ENCODE measurements at regions not wholly inside any gene's neighbourhood (a gene's known extent, or its start where the extent isn't known, plus 50 kb on each side); places are given as distances from the start of the nearest gene placed in this dataset.

DNA sequence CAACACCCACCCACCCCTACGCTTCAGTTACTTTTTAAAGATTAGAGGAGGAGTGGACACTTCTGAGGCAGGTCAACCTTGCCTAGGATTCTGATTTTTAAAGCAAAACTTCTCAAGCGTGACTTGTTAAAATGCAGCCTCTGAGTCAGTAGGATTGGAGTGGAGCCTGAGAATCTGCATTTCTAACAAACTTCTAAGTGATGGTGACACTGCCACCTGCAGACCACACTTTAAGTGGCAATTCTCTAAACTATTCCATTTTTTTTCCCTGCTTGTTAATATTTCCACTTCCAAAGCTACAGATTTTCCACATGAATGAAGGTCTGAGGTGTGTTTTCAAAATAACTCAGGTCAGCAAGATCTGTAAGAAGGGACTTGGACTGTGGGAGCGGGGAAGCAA lies 171.1 kb upstream of the CCDC150 start:
- no peak for DNase-seq (ENCODE audit: low read depth)
- TF ChIP-seq, protein P1, sequence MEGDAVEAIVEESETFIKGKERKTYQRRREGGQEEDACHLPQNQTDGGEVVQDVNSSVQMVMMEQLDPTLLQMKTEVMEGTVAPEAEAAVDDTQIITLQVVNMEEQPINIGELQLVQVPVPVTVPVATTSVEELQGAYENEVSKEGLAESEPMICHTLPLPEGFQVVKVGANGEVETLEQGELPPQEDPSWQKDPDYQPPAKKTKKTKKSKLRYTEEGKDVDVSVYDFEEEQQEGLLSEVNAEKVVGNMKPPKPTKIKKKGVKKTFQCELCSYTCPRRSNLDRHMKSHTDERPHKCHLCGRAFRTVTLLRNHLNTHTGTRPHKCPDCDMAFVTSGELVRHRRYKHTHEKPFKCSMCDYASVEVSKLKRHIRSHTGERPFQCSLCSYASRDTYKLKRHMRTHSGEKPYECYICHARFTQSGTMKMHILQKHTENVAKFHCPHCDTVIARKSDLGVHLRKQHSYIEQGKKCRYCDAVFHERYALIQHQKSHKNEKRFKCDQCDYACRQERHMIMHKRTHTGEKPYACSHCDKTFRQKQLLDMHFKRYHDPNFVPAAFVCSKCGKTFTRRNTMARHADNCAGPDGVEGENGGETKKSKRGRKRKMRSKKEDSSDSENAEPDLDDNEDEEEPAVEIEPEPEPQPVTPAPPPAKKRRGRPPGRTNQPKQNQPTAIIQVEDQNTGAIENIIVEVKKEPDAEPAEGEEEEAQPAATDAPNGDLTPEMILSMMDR (IDR thresholded peaks at IDR 0.05; ENCODE audit: control insufficient read depth, extremely low read depth, insufficient read depth): peak; percentile 17; the same call in 1 of the 2 replicates
- H3K4me3 ChIP-seq (ENCODE audit: low read depth, low read length): no peak overlapping the region

DNA sequence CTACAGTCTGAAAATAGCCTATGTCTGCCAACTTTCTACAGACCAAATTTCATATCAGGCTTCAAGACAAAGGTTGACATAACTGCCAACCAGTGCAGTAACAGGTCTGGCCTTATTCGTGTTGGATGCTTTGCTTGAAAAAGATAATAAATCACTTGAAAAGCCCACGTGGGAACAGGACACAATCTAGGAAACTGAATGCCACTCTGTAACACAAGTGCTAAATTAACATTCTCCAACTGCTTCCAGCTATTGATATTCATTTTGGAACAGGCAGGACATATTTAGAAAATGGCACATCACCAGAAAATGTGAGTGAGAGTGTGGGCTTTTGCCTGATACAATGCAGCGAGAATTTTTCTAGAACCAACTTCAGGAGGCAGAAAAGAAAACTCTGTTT lies 165.9 kb upstream of the CCDC150 start:
- H3K4me3 ChIP-seq (ENCODE audit: low read depth, low read length): no peak overlapping the region
- TF ChIP-seq, protein P1 (IDR thresholded peaks at IDR 0.05; ENCODE audit: control insufficient read depth, extremely low read depth, insufficient read depth): no peak
- DNase-seq (ENCODE audit: low read depth): no peak

DNA sequence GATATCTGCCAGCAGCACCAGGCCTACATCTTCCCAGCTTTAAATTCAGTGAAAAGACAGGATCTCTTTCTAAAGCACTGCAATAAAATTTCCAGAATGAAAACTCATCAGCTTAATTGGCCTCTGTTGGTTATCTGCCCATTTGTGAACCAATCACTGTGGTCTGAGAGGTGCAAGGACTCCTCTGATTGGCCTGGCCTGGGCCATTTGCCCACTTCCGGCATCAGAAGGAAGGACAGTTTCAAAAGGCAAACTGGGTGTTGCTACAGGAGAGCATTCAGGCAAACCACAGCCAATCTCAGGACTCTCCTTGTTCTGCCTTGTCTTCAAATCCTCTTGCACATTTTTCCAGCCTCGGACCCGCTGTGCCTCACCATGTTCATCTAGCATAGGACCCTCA lies 163.9 kb upstream of the CCDC150 start:
- no peak for DNase-seq (ENCODE audit: low read depth)
- TF ChIP-seq, protein P1 (IDR thresholded peaks at IDR 0.05; ENCODE audit: control insufficient read depth, extremely low read depth, insufficient read depth): no peak
- no peak overlapping the region for H3K4me3 ChIP-seq (ENCODE audit: low read depth, low read length)

DNA sequence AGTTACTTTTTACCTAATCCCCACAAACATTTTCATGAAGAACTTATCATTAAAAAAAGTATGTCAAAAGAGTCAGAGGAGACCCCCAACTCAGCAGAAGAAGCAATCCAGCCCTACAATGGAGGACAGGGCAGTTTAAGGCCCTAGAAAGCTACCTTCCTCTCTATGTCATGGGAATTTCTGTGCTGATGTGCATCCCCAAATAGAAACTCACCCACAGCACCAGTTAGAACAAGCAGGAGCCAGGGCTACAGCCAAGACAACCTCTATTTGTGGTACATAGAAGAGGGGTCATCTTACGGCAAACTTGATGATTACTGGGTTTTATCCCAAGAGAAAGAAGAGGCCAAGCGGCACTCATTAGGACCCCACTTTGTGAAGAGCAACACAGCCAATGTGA lies 160.9 kb upstream of the CCDC150 start:
- no peak overlapping the region for H3K4me3 ChIP-seq (ENCODE audit: low read depth, low read length)
- TF ChIP-seq, protein P1 (IDR thresholded peaks at IDR 0.05; ENCODE audit: control insufficient read depth, extremely low read depth, insufficient read depth): no peak
- no peak for DNase-seq (ENCODE audit: low read depth)

DNA sequence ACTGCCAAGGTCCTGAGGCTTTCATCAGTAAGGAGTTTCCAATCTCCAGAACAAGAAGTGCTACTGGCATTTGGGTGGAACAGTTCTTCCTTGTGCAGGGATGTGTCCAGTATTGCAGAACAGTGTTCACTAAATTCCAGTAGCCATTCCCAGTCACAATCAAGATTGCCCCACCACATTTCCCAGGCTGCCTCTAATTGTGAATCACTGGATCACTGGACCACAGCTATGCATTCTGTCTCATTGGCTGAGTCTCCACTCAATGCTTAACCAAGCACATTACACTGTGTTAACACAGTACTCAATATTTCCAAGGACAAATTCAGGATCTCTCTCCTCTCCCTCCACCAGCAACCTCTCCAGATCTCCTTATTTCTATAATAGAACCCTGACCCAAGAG lies 160.2 kb upstream of the CCDC150 start:
- TF ChIP-seq, protein P1 (IDR thresholded peaks at IDR 0.05; ENCODE audit: control insufficient read depth, extremely low read depth, insufficient read depth): no peak

DNA sequence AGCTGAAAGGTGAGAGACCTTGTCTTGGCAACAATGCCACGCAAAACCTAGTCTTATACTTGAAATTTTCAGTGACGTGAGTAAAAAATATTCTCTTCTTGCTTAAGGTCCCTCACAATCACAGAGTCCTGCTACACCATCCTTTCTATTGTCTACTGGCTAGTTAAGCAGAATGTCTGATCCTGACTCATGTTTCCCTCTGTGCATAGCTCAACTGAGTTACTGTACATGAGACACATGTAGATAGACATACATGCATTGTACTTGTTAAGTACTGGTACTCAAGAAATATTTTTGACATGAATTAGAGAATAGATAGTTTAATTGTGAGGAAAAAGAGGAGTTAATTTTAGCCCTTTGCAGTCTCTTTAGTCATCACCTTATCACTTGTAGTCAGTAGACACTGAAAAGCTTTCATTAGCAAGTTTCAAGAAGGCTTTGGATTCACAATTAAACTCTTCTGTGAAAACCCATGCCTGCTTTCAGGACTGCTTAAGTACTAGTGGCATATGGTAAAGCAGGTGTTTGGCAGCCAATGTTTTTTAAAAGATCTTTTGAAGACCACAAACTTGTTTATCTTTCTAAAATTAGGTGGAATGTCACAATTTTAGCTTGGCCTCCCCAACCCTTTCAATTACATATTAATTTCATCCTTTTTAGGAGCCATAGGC lies 158.7 kb upstream of the CCDC150 start:
- no peak for DNase-seq (ENCODE audit: low read depth)
- TF ChIP-seq, protein P1 (IDR thresholded peaks at IDR 0.05; ENCODE audit: control insufficient read depth, extremely low read depth, insufficient read depth): no peak
- H3K4me3 ChIP-seq (ENCODE audit: low read depth, low read length): no peak overlapping the region

More for the DNA sequence above, 160.2 kb upstream of the CCDC150 start:
- DNase-seq (ENCODE audit: low read depth): no peak
- no peak overlapping the region for H3K4me3 ChIP-seq (ENCODE audit: low read depth, low read length)

DNA sequence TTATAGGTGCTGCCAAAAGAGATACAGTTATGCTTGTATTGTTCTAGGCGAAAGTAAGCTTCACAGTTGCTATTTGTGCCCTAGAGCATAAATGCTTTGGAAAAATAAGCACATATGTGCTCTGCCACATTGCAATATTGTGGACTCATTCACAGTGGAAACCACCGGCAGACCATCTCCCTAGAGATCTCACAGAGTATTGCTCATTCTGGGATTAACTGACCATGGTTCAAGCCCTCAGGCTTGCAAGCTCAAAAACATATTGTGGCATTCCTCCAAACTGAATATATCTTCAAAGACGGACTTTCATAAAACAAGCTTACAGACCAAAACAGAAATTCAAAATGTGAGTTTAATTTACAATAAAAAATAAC lies 158.2 kb upstream of the CCDC150 start:
- TF ChIP-seq, protein P1 (IDR thresholded peaks at IDR 0.05; ENCODE audit: control insufficient read depth, extremely low read depth, insufficient read depth): no peak
- no peak for DNase-seq (ENCODE audit: low read depth)
- H3K4me3 ChIP-seq (ENCODE audit: low read depth, low read length): no peak overlapping the region

Measured in LNCaP clone FGC (cell line).